CD4-positive, alpha-beta T cell treated with Interleukin-4 for 4 hours (primary cell): ENCODE measurements at regions not wholly inside any gene's neighbourhood (a gene's known extent, or its start where the extent isn't known, plus 50 kb on each side); places are given as distances from the start of the nearest gene placed in this dataset.
A peak's percentile ranks its signal among the peaks of the same experiment; 100 is the strongest.

Source experiments
- DNase-seq: peaks from one replicate; pipeline ENCODE4 v3.0.0-alpha.2; 2020

DNA sequence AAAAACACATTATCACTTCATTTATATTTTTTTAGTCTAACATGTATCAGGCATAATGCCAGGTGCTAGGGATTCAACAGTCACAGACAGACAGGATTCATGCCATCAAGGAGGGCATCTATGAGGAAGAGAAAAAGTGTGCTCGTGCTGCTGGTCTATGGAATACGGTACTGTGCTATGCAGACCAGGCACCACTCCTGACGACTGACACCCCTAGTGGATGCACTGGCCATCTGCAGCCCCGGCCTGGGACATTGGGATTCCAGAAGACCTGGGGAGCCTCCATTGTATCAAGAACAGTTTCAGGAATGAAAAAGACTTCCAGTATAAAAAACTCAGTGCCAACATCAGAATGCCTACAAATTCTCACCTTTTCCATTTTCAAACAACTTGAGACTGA lies 94.0 kb downstream of the KLF12 start:
- DNase-seq, result no peak

DNA sequence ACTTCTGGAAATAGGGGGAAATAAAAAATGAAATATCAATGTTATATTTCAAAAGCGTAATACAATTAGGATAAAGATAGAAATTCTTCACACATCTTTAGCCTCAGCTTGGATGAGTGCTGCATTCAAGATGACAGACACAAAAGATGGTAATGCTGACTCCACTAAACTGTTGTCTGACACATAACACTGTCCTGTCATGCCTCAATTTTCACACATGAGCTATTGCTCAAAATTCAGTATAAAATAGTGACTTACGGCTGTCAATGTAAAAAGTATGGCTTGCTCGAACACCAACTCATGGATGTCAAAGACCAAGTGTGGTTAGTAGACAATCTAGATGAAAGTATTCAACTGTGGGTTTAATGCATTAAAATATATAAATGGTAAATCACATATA lies 94.5 kb downstream of the KLF12 start:
- no peak for DNase-seq

DNA sequence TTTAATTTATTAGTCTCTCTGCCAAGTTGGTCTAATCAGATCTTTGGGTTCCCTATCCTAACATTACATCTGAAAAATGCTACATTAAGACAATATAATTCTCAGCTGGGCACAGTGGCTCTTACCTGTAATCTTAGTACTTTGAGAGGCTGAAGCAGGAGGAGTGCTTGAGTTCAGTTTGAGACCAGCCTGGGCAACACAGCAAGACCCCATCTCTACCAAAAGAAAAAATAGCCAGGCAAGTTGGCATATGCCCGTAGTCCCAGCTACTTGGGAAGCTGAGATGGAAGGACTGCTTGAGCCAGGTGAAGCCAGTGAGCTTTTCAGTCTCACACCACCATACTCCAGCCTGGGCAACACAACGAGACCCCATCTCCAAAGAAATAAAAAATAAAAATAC lies 95.0 kb downstream of the KLF12 start:
- no peak for DNase-seq

DNA sequence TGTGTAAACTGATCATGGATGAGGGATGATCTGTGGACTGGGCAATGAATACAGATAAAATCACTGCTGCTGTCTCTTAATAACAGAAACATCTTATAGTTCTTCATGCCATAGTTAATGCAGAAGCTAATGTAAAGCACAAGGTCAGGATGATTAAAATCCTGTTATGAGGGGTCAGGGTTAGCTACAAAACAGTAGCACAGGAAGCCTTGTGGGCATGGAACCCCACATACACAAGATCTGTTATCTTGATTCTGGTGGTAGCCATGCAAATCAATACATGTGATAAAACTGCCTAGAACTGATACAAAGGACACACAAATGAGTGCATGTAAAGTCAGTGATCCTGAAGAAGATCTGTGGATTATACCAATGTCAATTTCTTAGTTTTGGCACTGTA lies 96.4 kb downstream of the KLF12 start:
- peak; percentile 39 for DNase-seq

DNA sequence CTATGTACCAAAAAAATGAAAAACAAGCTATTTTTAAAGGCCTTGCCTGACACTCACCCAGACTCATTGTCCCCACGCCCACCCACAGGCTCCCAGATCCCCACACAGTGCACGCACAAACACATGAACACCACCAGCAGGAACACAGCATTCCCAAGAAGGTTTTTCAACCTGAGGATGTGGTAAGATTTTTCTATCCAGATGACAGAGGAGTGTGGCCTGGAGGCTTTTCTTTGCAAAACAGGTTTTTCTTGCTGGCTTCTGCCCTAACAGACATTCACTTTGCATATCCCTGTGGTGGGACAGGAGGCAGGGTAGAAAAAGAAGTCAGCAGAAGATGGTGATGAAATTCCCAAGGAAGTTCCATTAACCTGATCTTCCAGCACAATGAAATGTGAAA lies 97.8 kb downstream of the KLF12 start:
- no peak for DNase-seq

DNA sequence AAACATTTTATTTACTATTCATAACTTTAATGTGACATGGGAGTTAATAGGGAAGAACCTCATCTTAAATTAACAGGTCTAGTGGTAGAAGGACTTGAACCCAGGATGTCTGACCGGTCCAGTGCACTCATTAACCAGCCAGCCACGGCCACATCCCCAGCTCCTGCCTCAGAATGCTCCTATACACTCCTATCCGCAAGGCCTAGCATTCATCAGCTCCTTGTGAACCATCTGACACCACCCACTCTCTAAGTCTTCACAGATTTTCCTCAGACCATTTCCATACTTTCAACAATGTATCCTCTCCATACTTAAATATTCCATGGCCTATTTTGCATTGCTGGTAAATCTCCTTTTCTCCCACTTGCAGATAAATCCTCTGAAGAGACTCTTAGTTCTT lies 98.3 kb downstream of the KLF12 start:
- DNase-seq, result no peak

DNA sequence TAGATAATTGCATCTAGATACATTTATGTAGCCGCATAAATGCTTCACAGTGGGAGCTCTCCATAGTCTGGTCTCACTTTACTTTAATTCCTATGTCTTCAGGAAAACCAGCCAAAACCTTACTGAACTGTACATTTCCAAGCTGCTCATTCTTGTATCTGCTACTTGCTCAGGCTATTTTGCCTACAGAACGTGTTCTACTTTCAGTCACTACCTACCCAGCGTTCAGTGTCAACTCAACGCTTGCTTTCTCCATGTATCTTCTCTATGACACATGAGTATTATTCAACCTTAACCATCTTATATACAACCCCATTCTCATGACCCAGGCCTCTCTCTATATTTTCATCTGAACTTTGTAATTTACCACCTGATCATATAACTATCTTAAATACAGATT lies 101.9 kb downstream of the KLF12 start:
- DNase-seq, result no peak

DNA sequence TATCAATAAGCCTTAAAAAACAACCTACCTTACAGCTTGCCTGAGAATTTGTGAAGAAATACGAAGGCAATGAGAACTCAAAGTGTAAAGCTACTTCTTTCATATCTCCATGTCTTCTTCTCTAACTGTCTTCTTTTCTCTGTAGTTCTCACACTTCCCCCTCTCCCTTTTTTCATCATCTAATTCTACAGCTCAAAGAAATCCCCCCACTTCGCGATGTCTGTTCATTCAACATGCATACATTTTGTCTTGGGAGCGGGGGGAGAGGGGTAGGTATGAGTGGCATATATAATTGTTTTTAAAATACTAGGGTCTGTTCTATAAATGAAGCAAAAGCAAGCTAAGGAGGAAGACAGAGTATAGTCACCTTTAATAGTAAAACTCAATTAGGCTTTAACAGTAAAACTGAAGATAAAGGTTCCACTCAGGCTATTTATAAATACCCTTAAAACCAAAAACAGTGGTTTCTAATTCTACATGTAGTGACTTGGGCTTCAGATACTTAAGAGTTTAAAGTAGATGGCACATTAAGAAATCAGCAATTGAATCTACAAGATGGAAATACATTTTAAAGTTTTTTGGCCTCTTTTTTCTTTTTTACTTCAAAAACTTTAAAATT lies 106.9 kb downstream of the KLF12 start:
- no peak for DNase-seq

DNA sequence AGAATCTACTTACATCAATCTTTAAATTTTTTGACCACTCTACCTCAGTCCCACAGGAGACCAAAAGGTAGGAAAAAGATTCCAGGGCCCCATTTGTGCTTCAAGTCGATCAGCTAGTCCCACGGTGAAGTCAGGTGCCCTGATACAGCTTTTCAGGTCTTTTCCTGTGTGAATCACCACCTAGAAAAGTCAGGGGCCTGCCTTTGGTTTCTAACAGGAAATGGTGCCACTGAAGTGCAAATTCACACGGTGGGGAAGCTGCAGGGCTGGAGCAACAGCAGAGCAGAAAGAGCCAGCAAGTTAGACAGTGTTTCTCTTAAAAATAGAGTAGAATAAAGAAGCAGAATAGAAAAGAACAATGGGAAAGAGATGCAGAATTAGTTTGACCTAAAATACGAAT lies 107.5 kb downstream of the KLF12 start:
- peak; percentile 85 for DNase-seq

DNA sequence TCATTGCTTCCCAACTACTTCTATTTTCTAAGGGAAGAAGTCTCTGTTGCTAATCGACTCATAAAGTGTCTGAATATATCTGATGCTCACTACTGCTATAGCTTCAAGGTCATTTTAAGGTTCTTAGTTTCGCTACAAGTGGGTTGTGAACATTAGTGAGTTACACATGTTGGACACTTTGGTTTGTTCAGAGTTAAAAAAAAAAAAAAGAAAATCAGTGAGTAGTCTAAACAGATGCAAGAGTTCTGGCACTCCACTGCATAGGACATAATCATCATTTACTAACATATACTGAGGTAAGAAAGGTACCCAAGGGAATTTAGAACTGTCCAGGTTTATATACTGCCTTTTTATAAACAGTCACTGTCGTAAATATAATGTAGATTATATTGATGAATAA lies 108.8 kb downstream of the KLF12 start:
- no peak for DNase-seq

DNA sequence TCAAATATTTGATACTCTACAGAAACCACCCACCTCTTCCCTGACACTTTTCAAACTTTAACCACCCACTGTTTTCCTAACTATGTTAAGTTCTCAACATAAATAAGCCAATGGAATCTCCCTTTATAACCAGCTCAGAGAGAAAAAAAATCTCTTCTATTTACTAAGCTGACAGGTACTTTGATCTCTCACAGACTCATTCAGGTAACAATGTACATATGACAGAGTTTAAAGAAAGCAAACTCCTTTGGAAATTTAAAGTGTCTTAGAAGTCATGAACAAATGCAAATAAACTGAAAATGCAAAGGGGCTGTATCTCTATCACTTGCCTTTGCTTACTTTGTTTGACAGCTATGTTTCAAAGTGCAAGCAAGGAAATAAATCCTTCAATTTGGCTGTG lies 109.3 kb downstream of the KLF12 start:
- no peak for DNase-seq

DNA sequence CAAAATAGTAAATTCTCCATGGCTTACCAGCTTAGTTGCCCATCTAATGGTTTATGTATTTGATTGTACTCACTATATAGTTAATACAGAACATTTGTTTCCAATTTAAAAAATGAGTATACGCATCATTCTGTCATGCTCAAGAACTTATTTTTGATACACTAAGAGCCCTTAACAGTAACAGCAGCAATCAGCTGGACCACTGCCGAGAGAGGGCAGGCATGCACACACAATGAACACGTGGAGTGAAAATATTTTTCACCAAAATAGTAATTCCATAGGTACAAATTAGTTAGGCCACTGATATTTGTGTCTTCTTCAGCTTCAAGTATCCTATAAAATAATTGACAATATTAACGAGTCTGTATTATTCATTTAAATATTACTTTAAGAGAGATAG lies 109.9 kb downstream of the KLF12 start:
- DNase-seq, result no peak

DNA sequence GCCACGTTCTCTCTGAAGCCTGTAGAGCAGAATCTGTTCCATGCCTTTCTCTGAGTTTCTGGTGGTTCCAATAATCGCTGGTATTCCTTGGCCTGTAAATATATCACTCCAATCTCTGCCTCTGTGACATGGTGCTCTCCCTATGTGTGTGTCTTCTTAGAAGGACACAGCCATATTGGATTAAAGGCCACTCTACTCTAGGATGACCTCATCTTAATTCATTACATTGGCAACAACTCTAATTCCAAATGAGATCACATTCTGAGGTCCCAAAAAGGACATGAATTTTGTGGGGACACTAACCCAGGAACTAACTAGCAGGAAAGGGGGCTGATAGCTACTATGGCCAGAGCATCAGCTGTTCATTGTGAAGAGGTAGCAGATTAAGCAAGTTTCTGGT lies 110.7 kb downstream of the KLF12 start:
- DNase-seq, result no peak

DNA sequence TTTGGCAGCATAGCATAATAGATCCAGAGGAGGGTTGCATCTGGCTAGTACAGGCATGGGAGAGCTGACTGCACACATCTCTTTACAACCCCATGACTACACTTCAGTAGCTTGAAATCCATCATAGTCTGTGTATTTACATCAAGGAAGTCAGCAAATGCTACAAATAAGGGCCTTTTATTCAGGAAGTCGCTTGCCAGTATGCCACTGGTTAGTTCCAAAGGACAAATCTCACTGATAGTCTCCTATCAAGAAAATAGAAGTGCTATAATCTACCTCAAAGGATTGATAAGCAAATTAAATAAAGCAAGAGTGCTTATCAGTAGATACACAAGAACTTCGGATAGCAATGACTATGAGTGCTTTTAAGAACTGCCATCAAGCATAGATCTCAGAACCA lies 112.7 kb downstream of the KLF12 start:
- DNase-seq, result no peak

DNA sequence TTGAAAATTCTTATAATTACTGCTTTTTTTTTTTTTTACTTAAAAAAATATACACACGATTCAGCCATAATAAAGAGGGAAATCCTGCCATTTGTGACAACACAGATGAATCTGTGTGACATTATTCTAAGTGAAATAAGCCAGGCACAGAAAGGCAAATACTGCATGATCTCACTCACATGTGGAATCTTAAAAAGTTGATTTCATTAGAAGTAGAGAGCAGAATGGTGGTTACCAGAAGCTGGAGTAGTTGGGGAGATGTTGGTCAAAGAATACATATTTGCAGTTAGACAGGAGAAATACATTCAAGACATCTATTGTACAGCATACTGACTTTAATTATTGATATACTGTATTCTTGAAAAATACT lies 116.2 kb downstream of the KLF12 start:
- no peak for DNase-seq

DNA sequence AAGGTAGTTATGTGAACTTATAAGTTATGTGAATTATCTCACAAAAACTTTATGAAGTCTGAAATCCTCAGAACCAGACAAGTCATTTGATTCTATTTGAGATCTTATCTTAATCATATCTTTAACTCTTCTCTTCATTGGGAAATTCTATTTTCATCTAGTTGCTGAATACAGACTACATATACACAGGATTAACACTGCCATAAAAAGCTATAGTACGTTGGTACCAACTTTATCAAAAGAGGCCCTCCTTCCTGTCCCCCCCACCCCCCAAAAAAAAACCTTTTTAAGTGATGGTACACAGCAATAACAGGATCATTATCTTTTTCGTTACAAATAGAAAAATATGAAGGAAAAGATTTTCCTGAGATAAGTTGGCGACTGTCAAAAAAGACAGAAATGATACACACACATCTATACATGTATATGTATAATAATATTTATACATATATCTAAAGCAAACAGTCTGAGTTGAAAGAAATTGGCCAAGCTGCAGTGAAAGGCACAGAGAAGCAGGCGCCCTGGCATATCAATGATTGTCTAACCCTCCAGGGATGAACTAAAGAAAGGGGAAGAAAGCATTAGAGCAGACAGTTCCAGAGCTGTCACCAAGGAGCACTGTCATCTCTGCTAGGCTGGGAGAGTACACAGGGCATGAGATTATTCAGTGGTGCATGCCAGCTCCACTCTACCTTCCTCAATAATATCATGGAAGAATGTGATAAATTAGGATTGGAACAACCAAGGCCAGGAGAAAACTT lies 116.7 kb downstream of the KLF12 start:
- DNase-seq, result no peak

DNA sequence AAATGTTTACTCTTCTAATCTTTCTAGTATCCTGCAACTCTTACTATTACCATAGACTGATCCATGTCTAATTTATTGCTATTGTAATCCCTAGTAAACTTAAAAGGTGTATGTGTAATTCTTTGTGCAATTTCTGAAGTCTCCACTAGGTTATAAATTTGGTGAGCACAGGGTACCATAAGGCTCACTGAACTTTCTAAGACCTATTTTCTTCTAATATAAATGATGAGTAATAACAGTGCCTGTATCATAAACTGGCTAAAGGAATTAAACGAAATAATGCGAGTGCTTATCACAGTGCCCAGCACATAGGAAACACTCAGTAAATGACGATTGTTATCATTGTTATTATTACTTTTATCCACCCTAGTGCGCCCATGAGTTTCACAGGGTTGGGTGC lies 119.1 kb downstream of the KLF12 start:
- no peak for DNase-seq

DNA sequence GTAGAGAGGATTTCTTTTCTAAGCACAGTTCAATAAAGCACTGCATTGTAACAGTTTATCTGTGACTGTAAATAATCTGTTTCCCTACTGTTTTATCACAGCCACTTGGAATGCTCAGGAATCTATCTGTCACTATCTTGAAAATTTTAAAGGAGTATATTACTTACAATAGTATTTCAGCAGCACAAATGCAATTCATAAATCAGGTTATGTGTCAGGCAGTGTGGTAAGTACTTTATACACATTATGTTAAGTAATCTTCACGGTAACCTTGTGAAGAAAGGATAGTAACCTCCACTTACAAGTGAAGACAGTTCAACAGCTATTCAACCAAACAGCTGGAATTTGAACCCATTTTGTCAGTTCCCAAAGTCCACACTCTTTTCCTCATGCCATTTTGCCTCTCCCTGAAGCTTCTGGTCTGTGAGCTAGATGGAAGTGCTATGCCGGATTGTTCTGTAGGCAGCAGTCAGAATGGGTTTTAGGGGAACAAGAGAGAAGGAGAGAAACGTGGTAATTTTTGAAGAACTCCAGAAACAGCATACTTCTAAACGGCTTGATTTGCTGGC lies 125.0 kb downstream of the KLF12 start:
- DNase-seq, result no peak

DNA sequence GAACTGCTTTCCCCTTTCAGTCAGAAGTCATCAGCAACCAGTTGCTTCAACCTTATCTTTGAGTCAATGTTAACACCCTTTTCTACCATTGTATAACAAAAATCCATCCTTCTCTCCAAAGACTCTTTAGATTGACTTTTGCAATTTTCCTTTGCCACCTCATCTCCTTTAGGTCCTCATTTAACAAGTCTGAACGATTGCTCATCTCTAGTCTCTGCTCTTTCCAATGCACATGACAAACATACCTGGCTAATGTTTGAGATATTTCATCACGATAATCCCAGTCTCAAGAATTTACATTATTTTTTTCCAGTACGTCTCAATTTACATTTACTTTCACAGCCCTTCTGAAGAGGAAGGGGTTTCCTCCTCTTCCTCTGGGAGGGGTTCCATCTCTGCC lies 127.5 kb downstream of the KLF12 start:
- no peak for DNase-seq

DNA sequence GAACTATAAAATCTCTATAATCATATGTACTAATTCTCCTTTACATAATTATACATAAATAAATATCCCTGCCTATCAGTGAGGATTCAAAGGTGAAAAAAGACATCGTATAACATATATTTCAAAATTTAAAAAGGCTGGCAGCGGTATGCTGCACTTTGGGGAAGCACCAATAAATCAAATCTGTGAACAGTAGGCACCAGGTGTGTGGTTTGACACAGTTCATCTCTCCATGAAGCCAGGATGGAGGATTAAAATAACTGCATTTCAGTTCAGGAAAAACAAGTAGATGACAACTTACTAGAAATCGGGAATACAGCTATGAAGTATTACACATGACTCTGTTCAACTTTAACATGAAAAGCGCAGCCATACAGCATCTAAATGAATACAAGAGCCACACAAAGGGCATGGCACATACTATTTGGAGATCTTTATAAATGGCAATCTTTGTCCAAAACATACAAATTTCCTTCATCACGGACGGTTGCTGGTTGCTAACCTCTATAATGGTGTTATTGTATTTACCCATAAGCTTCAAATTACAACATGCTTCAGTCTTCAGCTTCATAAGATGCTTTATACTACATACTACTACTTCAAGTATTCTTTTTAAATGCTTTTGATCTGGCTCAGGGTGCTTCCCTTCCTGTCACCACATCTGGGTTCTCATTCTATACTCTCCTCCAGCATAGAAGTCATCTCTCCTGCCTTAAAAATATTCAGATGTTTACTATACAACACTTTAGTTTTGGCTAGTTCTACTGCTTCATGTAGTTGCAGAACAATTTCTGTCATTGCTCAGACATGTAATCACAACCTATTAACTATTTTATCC lies 128.7 kb downstream of the KLF12 start:
- no peak for DNase-seq

DNA sequence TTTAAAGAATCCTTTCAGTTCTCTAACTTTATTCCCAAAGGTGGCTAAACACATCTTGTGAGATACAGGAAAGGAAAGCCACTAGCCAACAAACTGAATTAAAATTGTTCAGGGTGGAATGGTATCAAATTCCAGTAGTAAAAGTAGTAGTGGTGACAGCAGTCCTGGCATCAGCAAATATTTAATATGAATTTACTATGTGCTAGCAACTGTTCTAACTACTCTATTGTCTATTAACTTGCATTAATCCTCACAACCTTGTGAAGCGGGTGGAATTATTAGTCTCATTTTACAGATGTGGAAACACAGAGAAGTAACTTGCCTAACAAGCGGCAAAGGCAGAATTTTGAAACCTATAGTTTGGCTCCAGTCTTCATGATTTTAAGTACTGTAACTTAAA lies 130.1 kb downstream of the KLF12 start:
- DNase-seq, result no peak

DNA sequence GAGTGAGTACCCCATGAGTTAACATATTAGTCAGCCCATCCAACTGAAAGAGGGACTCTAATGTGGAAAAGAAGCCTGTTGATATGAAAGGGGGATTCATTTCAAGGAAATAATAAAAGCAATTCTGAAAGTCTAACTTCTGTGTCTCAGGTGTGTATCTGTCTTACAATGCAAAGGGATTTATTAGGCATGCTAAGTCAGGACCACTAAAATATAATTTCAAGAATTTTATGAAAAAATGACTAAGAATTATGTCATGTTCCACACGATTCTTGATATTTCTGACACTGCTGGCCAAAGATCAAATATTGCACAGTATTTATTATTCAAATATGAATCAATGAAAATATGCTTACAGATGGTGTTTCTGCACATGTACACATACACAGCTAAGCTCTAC lies 130.8 kb downstream of the KLF12 start:
- no peak for DNase-seq

DNA sequence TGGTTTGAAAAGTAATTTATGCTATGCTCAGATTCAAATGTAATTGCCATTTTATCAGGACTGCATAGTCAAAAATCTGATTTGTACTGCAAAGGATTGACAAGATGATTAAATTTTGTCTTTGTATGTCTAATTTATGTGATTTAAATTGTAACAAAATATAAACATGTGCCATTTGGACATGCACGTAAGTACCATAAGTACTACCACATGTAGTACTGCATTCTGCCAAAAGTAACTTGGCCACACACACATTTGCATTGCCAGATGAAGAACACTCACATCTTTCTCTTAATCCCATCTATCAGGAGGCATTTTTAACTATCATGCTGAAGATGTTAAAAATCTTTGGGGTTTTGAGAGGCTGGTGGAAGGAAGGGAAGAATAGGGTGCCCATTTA lies 133.3 kb downstream of the KLF12 start:
- no peak for DNase-seq

DNA sequence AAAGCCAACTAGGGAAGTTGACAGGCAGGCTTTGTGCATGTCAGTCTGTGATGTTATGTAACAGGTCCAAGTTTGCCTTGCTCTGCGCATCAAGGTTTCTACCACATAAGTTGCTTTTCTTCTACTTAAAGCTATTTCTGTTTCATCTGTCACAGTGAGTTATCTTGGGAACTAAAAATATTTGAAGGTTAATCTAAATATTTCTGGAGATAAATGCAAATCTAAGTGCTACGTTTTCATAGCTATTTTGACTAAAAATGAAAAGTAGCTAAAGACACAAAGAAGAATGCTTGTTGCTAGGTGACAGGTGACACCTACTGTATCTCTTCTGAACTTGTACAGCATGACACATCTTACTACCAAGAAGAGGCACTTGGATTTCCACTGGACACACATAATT lies 135.6 kb downstream of the KLF12 start:
- peak; percentile 31 for DNase-seq
